HFF-Myc (cell line): ENCODE measurements at regions not wholly inside any gene's neighbourhood (a gene's known extent, or its start where the extent isn't known, plus 50 kb on each side); places are given as distances from the start of the nearest gene placed in this dataset.

Experiments
- DNase-seq: peaks from one replicate; pipeline ENCODE4 v3.0.0-alpha.2; 2011; ENCODE audit warnings: low read depth; ENCODE audit errors: extremely low read depth
- H3K4me3 ChIP-seq: replicated peaks from 2 replicates; pipeline ENCODE4 v1.5.1; 2011; ENCODE audit warnings: low read depth, mild to moderate bottlenecking, control low read depth, low read length
- CTCF ChIP-seq: IDR thresholded peaks from 2 replicates; pipeline ENCODE4 v1.5.1; 2012; ENCODE audit warnings: mild to moderate bottlenecking, low read depth, low read length, control low read depth; ENCODE audit errors: missing control alignments

GRCh38 chr9:85884256-85884655 is 56.7 kb upstream of the NAA35 start:
- no peak for TF ChIP-seq CTCF
- DNase-seq, result no peak

GRCh38 chr9:85890962-85891361 is 50.0 kb upstream of the NAA35 start:
- no peak for DNase-seq
- no peak for TF ChIP-seq CTCF
- H3K4me3 ChIP-seq, result no peak overlapping the region

More at GRCh38 chr9:85884256-85884655, 56.7 kb upstream of the NAA35 start:
- H3K4me3 ChIP-seq, result no peak overlapping the region
